DMS79 treated with DMSO at 0.1 percent for 48 hours (cell line): ENCODE measurements at regions not wholly inside any gene's neighbourhood (a gene's known extent, or its start where the extent isn't known, plus 50 kb on each side); places are given as distances from the start of the nearest gene placed in this dataset.

Experiments
- DNase-seq: peaks from one replicate; lab custom pipeline; 2025; lab: John Stamatoyannopoulos, UW

DNA sequence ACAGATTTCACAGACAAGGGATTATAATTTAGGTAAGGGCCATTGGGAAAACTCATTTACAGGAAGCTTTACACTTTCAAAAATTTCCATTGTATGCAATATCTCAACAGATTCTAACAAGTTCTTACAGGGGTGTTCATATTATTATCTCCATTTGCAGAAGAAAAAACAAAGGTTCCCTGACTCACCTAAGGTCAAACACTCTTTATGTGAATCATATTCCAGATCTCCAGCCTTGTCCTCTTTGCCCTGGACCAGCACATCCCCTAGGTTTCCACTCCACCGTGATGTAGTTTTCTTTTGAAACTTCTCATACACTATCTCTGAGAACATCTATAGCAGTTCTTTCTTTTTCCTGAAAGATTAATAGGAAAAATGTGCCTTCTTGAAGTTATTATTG, 96.4 kb upstream of the HS3ST1 start:
- DNase-seq: no peak

DNA sequence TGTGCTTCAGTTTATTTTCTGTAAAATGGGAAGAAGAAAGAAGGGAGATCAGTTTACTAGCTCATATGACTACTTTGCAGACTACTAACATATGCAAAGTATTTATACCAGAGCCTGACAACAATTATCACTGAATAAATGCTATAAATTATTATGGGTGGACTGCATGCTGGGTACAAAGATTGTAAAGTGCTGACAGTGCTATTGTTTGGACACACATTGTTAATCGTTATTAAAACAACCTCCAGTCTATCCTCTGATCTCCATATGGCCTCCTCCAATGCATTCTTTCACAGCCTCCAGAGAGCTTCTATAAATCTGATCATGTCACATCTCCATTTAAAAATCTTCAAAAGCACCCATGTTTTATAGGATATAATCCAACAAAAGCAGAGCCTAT, 90.1 kb upstream of the HS3ST1 start:
- no peak for DNase-seq

GRCh38 chr4:11514779-11515419, 86.2 kb upstream of the HS3ST1 start:
- no peak for DNase-seq

- DNase-seq: no peak
These were observed 85.3 kb upstream of the HS3ST1 start for GRCh38 chr4:11514003-11514402.

GRCh38 chr4:11512871-11513270, 84.2 kb upstream of the HS3ST1 start:
- DNase-seq: no peak

- no peak for DNase-seq
These were observed 82.6 kb upstream of the HS3ST1 start for GRCh38 chr4:11511321-11511720.

GRCh38 chr4:11507920-11508319, 79.2 kb upstream of the HS3ST1 start:
- DNase-seq: no peak

DNA sequence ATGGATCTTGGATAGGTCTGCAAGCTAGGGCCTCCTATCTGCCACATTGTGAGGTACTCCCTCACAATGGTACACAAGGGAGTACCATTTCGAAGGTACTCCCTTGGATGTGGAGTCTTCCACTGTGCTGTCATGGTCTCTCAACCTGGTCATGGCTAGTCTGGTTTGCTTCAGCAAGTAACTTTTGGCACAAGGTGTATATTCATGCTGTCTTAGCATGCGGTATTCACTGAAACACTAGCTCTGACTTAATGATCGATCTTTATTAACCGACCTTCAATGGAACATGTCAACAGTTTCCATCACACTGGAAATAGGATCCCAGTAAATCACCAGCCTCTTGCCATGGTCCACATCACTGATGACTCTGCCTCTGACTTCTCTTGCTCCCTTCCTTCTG, 77.5 kb upstream of the HS3ST1 start:
- DNase-seq: no peak

- DNase-seq: no peak
These were observed 76.7 kb upstream of the HS3ST1 start for GRCh38 chr4:11505221-11505971.

DNA sequence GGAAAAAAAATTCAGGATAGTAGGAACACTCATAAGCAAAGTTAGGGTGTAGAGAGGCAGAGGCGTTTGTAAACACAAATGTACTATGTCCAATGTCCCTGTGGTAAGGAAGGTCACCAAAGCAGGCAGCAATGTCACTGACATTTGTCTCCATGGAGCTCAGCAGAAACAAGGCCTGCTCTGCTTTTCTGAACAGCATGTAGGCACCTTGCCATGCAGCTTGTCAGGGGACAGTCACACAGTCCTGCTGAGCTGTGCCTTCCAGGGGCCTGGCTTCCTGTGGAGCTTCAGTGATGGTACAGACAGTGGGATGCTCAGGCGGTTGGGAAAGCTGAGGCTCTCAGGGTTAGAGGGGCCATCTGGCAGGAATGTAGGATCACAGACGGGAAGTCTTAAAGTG, 74.5 kb upstream of the HS3ST1 start:
- no peak for DNase-seq

- no peak for DNase-seq
These were observed 69.3 kb upstream of the HS3ST1 start for GRCh38 chr4:11497972-11498371.

GRCh38 chr4:11497212-11497806, 68.6 kb upstream of the HS3ST1 start:
- no peak for DNase-seq

- DNase-seq: no peak
These were observed 67.7 kb upstream of the HS3ST1 start for GRCh38 chr4:11496351-11496829.

- DNase-seq: no peak
These were observed 67.1 kb upstream of the HS3ST1 start for GRCh38 chr4:11495818-11496217.

- no peak for DNase-seq
These were observed 66.6 kb upstream of the HS3ST1 start for GRCh38 chr4:11495291-11495690.

DNA sequence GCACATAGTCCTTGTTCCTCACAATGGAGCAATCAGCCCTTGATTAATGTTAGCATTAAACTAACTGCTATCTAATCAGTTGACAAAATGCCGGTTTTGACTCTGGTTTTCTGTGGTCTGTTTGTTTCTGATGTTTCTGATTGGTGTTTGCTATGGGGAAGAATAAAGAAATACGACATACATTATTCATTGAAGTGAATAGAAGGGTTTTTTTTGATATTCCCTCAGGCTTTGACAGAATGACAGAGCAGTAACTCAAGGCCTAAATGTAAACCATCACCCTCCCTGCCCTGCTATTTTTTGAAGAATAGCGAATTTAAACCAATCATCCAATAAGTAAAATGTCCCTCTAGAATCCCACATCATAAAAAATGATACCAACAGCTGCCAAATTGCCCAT, 65.5 kb upstream of the HS3ST1 start:
- no peak for DNase-seq

- DNase-seq: no peak
These were observed 60.9 kb upstream of the HS3ST1 start for GRCh38 chr4:11489453-11490083.

DNA sequence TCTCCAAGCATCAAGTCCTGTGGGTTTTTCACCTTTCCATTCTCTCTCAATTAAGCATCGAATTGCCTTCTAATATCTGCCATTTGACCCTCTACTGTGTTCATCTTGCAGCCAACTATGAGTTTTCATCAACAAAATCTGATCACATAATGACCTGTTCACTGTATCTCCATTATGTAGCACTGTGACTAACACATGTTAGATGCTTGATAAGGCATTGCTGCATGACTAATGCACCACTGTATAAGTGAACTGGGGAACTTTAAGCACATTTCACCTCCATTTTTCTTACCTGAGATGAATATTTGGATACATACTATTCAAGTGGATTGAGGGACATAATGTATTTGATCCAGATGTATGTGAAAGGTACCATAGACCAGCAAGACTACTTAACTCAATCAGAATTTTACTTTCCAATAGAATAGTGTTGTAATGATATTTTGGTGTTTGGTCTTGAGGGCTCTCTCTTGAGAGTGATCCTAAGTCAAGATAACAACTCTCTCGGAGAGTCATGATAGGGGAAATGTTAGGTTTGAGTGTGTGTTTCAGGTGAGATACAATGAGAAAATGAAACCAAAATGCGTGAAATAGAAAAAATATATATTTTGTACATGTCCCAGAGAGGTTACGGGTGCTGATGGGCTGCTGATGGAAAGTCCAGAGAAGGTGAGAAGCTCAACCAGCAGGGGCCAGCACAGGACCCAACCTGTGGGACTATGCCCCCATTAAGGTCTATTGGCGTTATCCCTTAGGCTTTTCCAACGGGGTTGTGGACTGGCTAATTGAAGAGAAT, 60.2 kb upstream of the HS3ST1 start:
- no peak for DNase-seq

- DNase-seq: no peak
These were observed 59.3 kb upstream of the HS3ST1 start for GRCh38 chr4:11487868-11488544.

- DNase-seq: no peak
These were observed 58.4 kb upstream of the HS3ST1 start for GRCh38 chr4:11487139-11487538.

DNA sequence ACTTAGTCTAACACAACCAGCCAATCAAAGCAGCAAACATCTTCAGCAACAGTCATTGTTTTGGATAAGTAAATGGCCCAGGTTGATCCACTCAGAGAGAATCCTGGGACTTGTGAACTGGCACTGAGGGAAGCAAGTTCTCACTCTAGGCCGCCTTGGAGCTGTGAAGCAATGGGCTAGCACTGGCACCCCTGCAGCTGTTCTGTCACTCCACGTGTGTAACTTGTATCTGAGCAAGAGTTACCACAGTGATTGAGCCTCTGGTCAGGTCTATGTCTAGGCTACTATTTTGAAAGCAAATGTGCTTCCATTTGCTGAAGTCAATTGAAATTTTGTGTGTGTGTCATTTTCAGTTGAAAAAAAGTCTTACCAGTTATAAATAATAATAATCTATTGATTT, 57.2 kb upstream of the HS3ST1 start:
- DNase-seq: no peak
